HEK293T (cell line): ENCODE measurements at regions not wholly inside any gene's neighbourhood (a gene's known extent, or its start where the extent isn't known, plus 50 kb on each side); places are given as distances from the start of the nearest gene placed in this dataset.

Experiments used
- ARNT ChIP-seq: fragments of 450-650 bp; IDR thresholded peaks from 2 replicates; pipeline ENCODE4 v1.6.1; 2017; ENCODE audit warnings: mild to moderate bottlenecking
- FOXM1 ChIP-seq: fragments of 450-650 bp; IDR thresholded peaks from 2 replicates; pipeline ENCODE4 v1.6.1; 2017; ENCODE audit warnings: mild to moderate bottlenecking, borderline replicate concordance
- HDGF ChIP-seq: fragments of 450-650 bp; IDR thresholded peaks from 2 replicates; pipeline ENCODE4 v1.6.1; 2017; ENCODE audit warnings: antibody characterized with exemption, borderline replicate concordance
- SP1 ChIP-seq: fragments of 450-650 bp; IDR thresholded peaks from 2 replicates; pipeline ENCODE4 v1.6.1; 2017
- SUZ12 ChIP-seq: fragments of 450-650 bp; IDR thresholded peaks from 2 replicates; pipeline ENCODE4 v1.6.1; 2016; ENCODE audit warnings: mild to moderate bottlenecking

DNA sequence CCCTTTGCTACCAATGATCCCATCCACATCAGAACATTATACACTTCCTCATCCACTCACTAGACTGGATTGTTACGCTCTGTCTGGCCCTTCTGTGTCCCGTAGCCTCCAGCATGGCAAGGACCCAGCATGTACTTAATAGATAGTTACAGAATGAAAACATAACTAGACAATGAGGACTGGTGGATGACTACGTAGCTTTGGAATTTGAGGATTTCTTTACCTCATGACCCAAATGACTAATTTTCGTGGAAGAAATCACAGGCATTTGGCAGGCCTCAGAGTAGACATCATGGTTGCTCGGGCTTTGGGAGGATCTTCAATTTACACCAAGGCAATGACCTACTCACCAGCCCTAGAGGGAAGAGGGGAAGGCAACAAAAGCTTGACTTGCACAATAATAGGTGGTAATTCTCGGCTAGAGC is 299.8 kb downstream of the TLE1 start:
- TF ChIP-seq SP1 (no peak), ARNT (no peak), HDGF (no peak), FOXM1 (no peak), SUZ12 (no peak)
